GM20000 (cell line): ENCODE measurements at regions not wholly inside any gene's neighbourhood (a gene's known extent, or its start where the extent isn't known, plus 50 kb on each side); places are given as distances from the start of the nearest gene placed in this dataset.

Experiments
- DNase-seq: peaks from one replicate; pipeline ENCODE4 v3.0.0; 2012; ENCODE audit warnings: low spot score
- CTCF ChIP-seq: IDR thresholded peaks from 2 replicates; pipeline ENCODE4 v1.5.1; 2012; ENCODE audit warnings: mild to moderate bottlenecking, control low read depth; ENCODE audit errors: extremely low read depth, missing control alignments

DNA sequence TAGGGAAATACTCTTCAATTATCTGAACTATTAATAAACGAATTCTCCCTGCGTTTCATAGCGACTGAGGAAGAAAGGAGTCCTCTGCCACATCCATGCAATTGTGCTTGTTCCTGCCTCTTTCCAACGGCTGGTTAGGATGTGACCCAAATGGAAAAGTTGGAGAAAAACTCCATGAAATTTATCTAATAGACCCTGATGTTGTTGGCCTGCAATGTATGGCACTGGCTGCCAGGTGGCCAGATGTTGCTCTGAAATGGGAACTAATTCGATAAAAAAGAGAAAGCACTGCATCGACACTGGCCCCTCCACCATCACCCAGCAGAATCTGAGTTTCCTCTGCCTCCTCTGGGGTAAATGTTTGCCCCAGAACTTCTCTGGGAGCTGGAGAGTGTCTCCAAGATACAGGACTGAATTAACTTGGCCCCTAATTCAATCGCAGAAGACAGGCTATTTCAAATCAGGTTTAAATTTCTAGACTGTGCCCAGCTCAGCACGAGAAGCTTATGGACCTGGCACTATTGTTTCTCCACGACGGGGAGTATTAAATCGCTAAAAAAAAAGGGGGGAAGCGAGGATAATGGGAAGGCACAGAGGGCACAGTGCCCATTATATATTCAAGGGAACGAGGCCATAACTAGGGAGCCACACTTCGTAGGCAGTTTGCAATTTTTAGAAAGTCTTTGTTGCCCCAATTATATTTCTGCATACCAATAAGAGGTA, 103.9 kb downstream of the ZIC5 start:
- no peak for TF ChIP-seq CTCF
- DNase-seq: no peak

GRCh38 chr13:99866781-99867180, 104.8 kb downstream of the ZIC5 start:
- TF ChIP-seq CTCF: no peak
- no peak for DNase-seq

DNA sequence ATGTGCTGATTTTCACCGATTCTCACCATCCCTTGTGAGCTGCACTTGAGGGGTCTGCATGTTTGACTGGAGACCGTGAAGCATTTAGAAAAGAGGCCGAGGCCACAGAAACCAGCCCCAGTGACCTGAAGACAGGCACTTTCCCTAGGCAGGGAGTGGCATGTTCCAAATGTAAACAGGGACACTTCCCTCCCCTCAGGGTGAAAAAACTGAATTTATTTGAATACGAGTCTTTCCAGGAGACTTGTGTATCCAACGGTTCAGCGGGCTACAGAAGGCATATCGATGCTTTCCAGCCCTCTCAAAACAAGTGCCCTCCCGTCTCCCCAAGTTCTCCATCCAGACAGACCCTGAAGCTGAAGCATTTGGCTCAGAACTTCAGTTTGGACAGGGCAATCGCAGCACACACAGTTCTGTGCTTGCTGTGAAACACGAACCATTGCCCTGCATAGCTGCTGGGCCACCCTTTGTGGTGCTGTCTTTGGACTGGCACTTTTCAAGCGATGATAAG, 106.1 kb downstream of the ZIC5 start:
- no peak for TF ChIP-seq CTCF
- DNase-seq: no peak

DNA sequence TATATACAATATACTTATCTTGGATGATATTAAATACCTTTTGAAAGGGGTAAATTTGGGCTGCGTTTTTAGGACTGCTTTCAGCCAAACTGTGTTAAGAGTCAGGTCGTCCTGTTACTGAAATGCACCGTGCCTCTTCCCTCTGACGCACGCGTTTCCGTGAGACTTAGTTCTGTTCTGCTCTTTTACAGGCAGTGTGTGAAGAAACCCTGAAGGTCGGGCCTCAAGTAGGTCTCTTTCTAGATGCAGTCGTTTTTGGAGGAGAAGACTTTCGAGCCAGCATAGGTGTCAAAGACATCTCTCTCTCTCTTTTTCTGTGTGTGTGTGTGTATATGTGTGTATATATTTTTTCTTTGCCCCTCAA, 107.0 kb downstream of the ZIC5 start:
- TF ChIP-seq CTCF: no peak
- DNase-seq: no peak

GRCh38 chr13:99863789-99864626, 107.6 kb downstream of the ZIC5 start:
- no peak for DNase-seq
- TF ChIP-seq CTCF: no peak

- no peak for DNase-seq
- TF ChIP-seq CTCF: no peak
Observed at GRCh38 chr13:99862244-99862643, 109.3 kb downstream of the ZIC5 start.

DNA sequence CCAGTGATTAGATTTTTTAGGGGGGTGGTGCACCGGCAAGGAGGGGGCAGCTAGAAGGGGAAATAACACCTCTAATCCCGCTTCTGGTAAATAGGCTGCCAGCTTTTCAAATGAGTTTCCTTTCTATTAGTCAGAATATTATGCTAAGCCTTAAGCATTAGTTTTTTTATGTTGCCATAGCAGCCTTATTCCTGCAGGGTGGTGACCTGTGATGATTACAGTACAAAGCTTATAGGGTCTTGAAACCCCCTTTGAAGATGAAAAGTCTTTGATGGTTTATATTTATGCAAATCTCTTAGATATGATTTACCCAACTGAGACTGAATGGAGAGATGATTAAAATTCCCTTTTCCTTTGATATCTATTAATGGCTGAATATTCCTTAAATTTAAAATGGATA, 109.8 kb downstream of the ZIC5 start:
- DNase-seq: no peak
- TF ChIP-seq CTCF: no peak
